IMR-90 (cell line): ENCODE measurements at regions not wholly inside any gene's neighbourhood (a gene's known extent, or its start where the extent isn't known, plus 50 kb on each side); places are given as distances from the start of the nearest gene placed in this dataset.

Source experiments
- ATAC-seq: fragments of 200-7000 bp; cut with Tn5 transposase; 2 replicates; pipeline ENCODE4 v1.9.1; 2020; ENCODE audit warnings: low read depth, mild to moderate bottlenecking, moderate library complexity
- BruUV-seq: library from RNA; stranded (reverse); fragments of 400-500 nt; replicated peaks from 2 replicates; lab custom pipeline; 2021; lab: Mats Ljungman, UMichigan
- CTCF ChIA-PET: fragments of 300-600 bp; formaldehyde crosslinking; extraction: SDS; loops from one replicate; lab custom pipeline; 2021; ENCODE audit warnings: antibody characterized with exemption; lab: Yijun Ruan, JAX
- POLR2A ChIA-PET: fragments of 300-600 bp; sonication (Branson Sonifier 250); formaldehyde crosslinking; loops from one replicate; lab custom pipeline; 2022; ENCODE audit warnings: antibody characterized with exemption; ENCODE audit not compliant: unreplicated experiment; lab: Charles Lee
- DNase-seq: peaks from one replicate; pipeline ENCODE4 v3.0.0; 2013
- H2AFZ ChIP-seq: replicated peaks from 2 replicates; pipeline ENCODE3; 2013; ENCODE audit warnings: low read length, mild to moderate bottlenecking; ENCODE audit not compliant: poor library complexity
- H2AK5ac ChIP-seq: 2 replicates; pipeline ENCODE4 v1.6.1; 2013; ENCODE audit warnings: low read depth, low read length, inconsistent platforms
- H2AK9ac ChIP-seq: replicated peaks from 2 replicates; pipeline ENCODE3; 2013; ENCODE audit warnings: mild to moderate bottlenecking, low read depth, low read length, moderate library complexity; ENCODE audit not compliant: poor library complexity
- H2BK120ac ChIP-seq: 2 replicates; pipeline ENCODE4 v1.6.1; 2013; ENCODE audit warnings: low read depth, low read length, inconsistent platforms
- H2BK15ac ChIP-seq: 3 replicates; pipeline ENCODE4 v1.6.1; 2013; ENCODE audit warnings: low read depth, low read length, inconsistent platforms
- H2BK20ac ChIP-seq: 2 replicates; pipeline ENCODE4 v1.6.1; 2013; ENCODE audit warnings: low read depth, mild to moderate bottlenecking, inconsistent platforms, low read length, moderate library complexity
- H2BK5ac ChIP-seq: 2 replicates; pipeline ENCODE4 v1.6.1; 2013; ENCODE audit warnings: mild to moderate bottlenecking, low read depth, low read length, inconsistent platforms; ENCODE audit not compliant: poor library complexity, severe bottlenecking
- H3K14ac ChIP-seq: replicated peaks from 2 replicates; pipeline ENCODE4 v1.6.1; 2013; ENCODE audit warnings: low read depth, low read length, inconsistent platforms
- H3K18ac ChIP-seq: 2 replicates; pipeline ENCODE4 v1.6.1; 2013; ENCODE audit warnings: low read depth, low read length, control low read depth
- H3K23ac ChIP-seq: 2 replicates; pipeline ENCODE4 v1.6.1; 2013; ENCODE audit warnings: low read depth, low read length, inconsistent platforms
- H3K27ac ChIP-seq: 2 replicates; pipeline ENCODE4 v1.5.1; 2013; ENCODE audit warnings: mild to moderate bottlenecking, control low read depth, low read length; ENCODE audit not compliant: insufficient read depth
- H3K27me3 ChIP-seq: 2 replicates; pipeline ENCODE4 v1.6.1; 2013; ENCODE audit warnings: low read length; ENCODE audit not compliant: control insufficient read depth, insufficient read depth
- H3K36me3 ChIP-seq: 2 replicates; pipeline ENCODE4 v1.6.1; 2013; ENCODE audit warnings: low read length, mixed read lengths; ENCODE audit not compliant: control insufficient read depth, insufficient read depth
- H3K4ac ChIP-seq: 2 replicates; pipeline ENCODE4 v1.6.1; 2013; ENCODE audit warnings: low read depth, low read length, inconsistent platforms
- H3K4me1 ChIP-seq: 2 replicates; pipeline ENCODE4 v1.6.1; 2013; ENCODE audit warnings: low read length, mixed read lengths; ENCODE audit not compliant: control insufficient read depth, insufficient read depth
- H3K4me2 ChIP-seq: 2 replicates; pipeline ENCODE4 v1.6.1; 2013; ENCODE audit warnings: low read depth, mild to moderate bottlenecking, control low read depth, low read length, moderate library complexity
- H3K4me3 ChIP-seq: 2 replicates; pipeline ENCODE4 v1.5.1; 2013; ENCODE audit warnings: low read depth, mild to moderate bottlenecking, control low read depth, low read length, moderate library complexity; ENCODE audit not compliant: insufficient read depth
- H3K56ac ChIP-seq: 2 replicates; pipeline ENCODE4 v1.6.1; 2013; ENCODE audit warnings: low read length, inconsistent platforms; ENCODE audit not compliant: insufficient read depth; ENCODE audit errors: extremely low read depth
- H3K79me1 ChIP-seq, 2 experiments: 2 replicates each; pipeline ENCODE4 v1.6.1; 2013; ENCODE audit warnings: low read length in 2 of 2, inconsistent platforms in 1 of 2, low read depth in 1 of 2
- H3K9ac ChIP-seq: 2 replicates; pipeline ENCODE4 v1.6.1; 2013; ENCODE audit warnings: low read depth, low read length, control low read depth
- H3K9me1 ChIP-seq: 2 replicates; pipeline ENCODE4 v1.6.1; 2013; ENCODE audit warnings: low read length, inconsistent platforms; ENCODE audit not compliant: insufficient read depth
- H3K9me3 ChIP-seq: 2 replicates; pipeline ENCODE4 v1.6.1; 2013; ENCODE audit warnings: low read length; ENCODE audit not compliant: control insufficient read depth, insufficient read depth
- H4K20me1 ChIP-seq: 2 replicates; pipeline ENCODE4 v1.6.1; 2013; ENCODE audit warnings: low read length, inconsistent platforms; ENCODE audit not compliant: insufficient read depth
- H4K5ac ChIP-seq: 2 replicates; pipeline ENCODE4 v1.6.1; 2013; ENCODE audit warnings: mild to moderate bottlenecking, low read depth, low read length, control low read depth
- H4K8ac ChIP-seq, 2 experiments: 2 replicates each; pipeline ENCODE4 v1.6.1; 2013; ENCODE audit warnings: low read depth in 2 of 2, low read length in 2 of 2, control low read depth in 1 of 2, inconsistent platforms in 1 of 2
- H4K91ac ChIP-seq: 2 replicates; pipeline ENCODE4 v1.6.1; 2013; ENCODE audit warnings: low read depth, low read length, inconsistent platforms; ENCODE audit not compliant: insufficient read depth
- BHLHE40 ChIP-seq: fragments of 150-350 bp; IDR thresholded peaks from 2 replicates; pipeline ENCODE4 v1.6.1; 2016; ENCODE audit warnings: mild to moderate bottlenecking, low read depth, low read length
- CEBPB ChIP-seq: IDR thresholded peaks from 2 replicates; pipeline ENCODE4 v1.6.1; 2012; ENCODE audit warnings: low read depth, low read length, improper control_type of control experiment
- CHD1 ChIP-seq: IDR thresholded peaks from 2 replicates; pipeline ENCODE4 v1.6.1; 2012; ENCODE audit warnings: low read depth, low read length, improper control_type of control experiment
- CTCF ChIP-seq: conservative IDR thresholded peaks from 2 replicates; pipeline ENCODE4 v1.5.1; 2012; ENCODE audit warnings: mild to moderate bottlenecking, low read depth, low read length, improper control_type of control experiment
- FOS ChIP-seq: fragments of 150-350 bp; IDR thresholded peaks from 2 replicates; pipeline ENCODE4 v1.6.1; 2016; ENCODE audit warnings: low read depth, low read length
- MAFK ChIP-seq: IDR thresholded peaks from 2 replicates; pipeline ENCODE4 v1.6.1; 2012; ENCODE audit warnings: low read depth, low read length, improper control_type of control experiment
- MXI1 ChIP-seq: IDR thresholded peaks from 2 replicates; pipeline ENCODE4 v1.6.1; 2012; ENCODE audit warnings: low read depth, mild to moderate bottlenecking, low read length, moderate library complexity, borderline replicate concordance
- NFE2L2 ChIP-seq: fragments of 150-350 bp; IDR thresholded peaks from 2 replicates; pipeline ENCODE4 v1.6.1; 2016; ENCODE audit warnings: low read depth, mild to moderate bottlenecking, low read length
- POLR2A ChIP-seq: IDR thresholded peaks from 2 replicates; pipeline ENCODE4 v1.6.1; 2012; ENCODE audit warnings: mild to moderate bottlenecking, low read depth, low read length
- RAD21 ChIP-seq: IDR thresholded peaks from 2 replicates; pipeline ENCODE4 v1.6.1; 2012; ENCODE audit warnings: low read length, improper control_type of control experiment
- RCOR1 ChIP-seq: IDR thresholded peaks from 2 replicates; pipeline ENCODE4 v1.6.1; 2012; ENCODE audit warnings: mild to moderate bottlenecking, low read length, improper control_type of control experiment; ENCODE audit not compliant: insufficient replicate concordance
- RFX5 ChIP-seq: IDR thresholded peaks from 2 replicates; pipeline ENCODE4 v1.8.0; 2012; ENCODE audit warnings: low read depth, mild to moderate bottlenecking, low read length, moderate library complexity
- SMC3 ChIP-seq: fragments of 150-350 bp; IDR thresholded peaks from 2 replicates; pipeline ENCODE4 v1.6.1; 2016; ENCODE audit warnings: low read depth, mild to moderate bottlenecking, antibody characterized with exemption, low read length, moderate library complexity
- USF2 ChIP-seq: fragments of 150-350 bp; IDR thresholded peaks from 2 replicates; pipeline ENCODE4 v1.6.1; 2017; ENCODE audit warnings: mild to moderate bottlenecking, antibody characterized with exemption, low read length, low read depth
- WGBS, 2 experiments: methylation state at CpG; one replicate each; pipeline versions ENCODE4 v1.1.5 to v1.1.7; 2013; ENCODE audit warnings: missing lambda C conversion rate in 2 of 2; ENCODE audit not compliant: insufficient read length in 1 of 2; ENCODE audit errors: extremely low coverage in 2 of 2; 5-methylcytosine and 5-hydroxymethylcytosine counted together
- dilution Hi-C: fragments of 300-500 bp; cut with HindIII; formaldehyde crosslinking; loops from one replicate; pipeline ENCODE4 v1.14.3; 2018; ENCODE audit warnings: low sequenced_read_pairs; ENCODE audit not compliant: unreplicated experiment
- in situ Hi-C: fragments of 300-500 bp; cut with MboI; formaldehyde crosslinking; loops from 3 replicates; pipeline ENCODE4 v1.14.3; 2019; ENCODE audit warnings: low sequenced_read_pairs, inconsistent platforms, mixed read lengths
- intact Hi-C: fragments of 100-400 bp; cut with micrococcal nuclease; formaldehyde crosslinking; loops from 2 replicates; pipeline ENCODE4 v1.10.0; 2022
- TF ChIP-seq, protein P1 (sequence below): fragments of 150-350 bp; IDR thresholded peaks from 2 replicates; pipeline ENCODE4 v1.6.1; 2016; ENCODE audit warnings: low read depth, mild to moderate bottlenecking, low read length, moderate library complexity, borderline replicate concordance

- Histone ChIP-seq H3K4me2 (no peak overlapping the region), H3K36me3 (no peaks in the 10 kb centered on the region), H3K9ac (no peak overlapping the region), H2AFZ (no peak overlapping the region), H2BK20ac (no peak overlapping the region), H3K9me3 (no peaks in the 10 kb centered on the region), H3K23ac (no peak overlapping the region), H3K14ac (no peak overlapping the region), H3K18ac (no peak overlapping the region), H3K4me1 (no peaks in the 10 kb centered on the region), H4K91ac (no peak overlapping the region), H3K79me1 (no peaks in the 10 kb centered on the region), H2AK5ac (no peak overlapping the region), H3K27ac (no peak overlapping the region), H3K4me3 (no peak overlapping the region), H4K20me1 (no peaks in the 10 kb centered on the region), H4K5ac (no peak overlapping the region), H4K8ac (no peak overlapping the region), H2BK5ac (no peak overlapping the region), H3K56ac (no peak overlapping the region), H2BK120ac (no peak overlapping the region), H2AK9ac (no peak overlapping the region), H2BK15ac (no peak overlapping the region), H3K4ac (no peak overlapping the region), H3K27me3 (no peaks in the 10 kb centered on the region), H3K9me1 (no peaks in the 10 kb centered on the region)
- dilution Hi-C loops (no loop called here), in situ Hi-C loops (no loop called here), intact Hi-C loops (no loop called here)
- DNase-seq (no peak), ATAC-seq (no peak)
- 100% methylated on average over 1 of the region's 6 CpGs; no CpG with 5 or more reads in 1 of the 2 experiments for WGBS, 2 experiments
- ChIA-PET POLR2A (no interaction called here), CTCF (no interaction called here)
- BruUV-seq = no TSS peak
- TF ChIP-seq POLR2A = no peak
- no peak for TF ChIP-seq CEBPB
- TF ChIP-seq CTCF = no peak
- TF ChIP-seq NFE2L2 = no peak
- no peak for TF ChIP-seq RAD21
- no peak for TF ChIP-seq SMC3
- no peak for TF ChIP-seq RCOR1
- TF ChIP-seq MXI1 = no peak
- TF ChIP-seq CHD1 = no peak
- TF ChIP-seq, protein P1, sequence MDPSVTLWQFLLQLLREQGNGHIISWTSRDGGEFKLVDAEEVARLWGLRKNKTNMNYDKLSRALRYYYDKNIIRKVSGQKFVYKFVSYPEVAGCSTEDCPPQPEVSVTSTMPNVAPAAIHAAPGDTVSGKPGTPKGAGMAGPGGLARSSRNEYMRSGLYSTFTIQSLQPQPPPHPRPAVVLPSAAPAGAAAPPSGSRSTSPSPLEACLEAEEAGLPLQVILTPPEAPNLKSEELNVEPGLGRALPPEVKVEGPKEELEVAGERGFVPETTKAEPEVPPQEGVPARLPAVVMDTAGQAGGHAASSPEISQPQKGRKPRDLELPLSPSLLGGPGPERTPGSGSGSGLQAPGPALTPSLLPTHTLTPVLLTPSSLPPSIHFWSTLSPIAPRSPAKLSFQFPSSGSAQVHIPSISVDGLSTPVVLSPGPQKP = no peak
- no peak for TF ChIP-seq MAFK
- no peak for TF ChIP-seq USF2
- no peak for TF ChIP-seq FOS
- no peak for TF ChIP-seq RFX5
- TF ChIP-seq BHLHE40 = no peak
These were observed 393.4 kb upstream of the KIF2A start for GRCh38 chr5:61912559-61912958.
